ENCODE measurements at regions not wholly inside any gene's neighbourhood (a gene's known extent, or its start where the extent isn't known, plus 50 kb on each side); places are given as distances from the start of the nearest gene placed in this dataset.

DNA sequence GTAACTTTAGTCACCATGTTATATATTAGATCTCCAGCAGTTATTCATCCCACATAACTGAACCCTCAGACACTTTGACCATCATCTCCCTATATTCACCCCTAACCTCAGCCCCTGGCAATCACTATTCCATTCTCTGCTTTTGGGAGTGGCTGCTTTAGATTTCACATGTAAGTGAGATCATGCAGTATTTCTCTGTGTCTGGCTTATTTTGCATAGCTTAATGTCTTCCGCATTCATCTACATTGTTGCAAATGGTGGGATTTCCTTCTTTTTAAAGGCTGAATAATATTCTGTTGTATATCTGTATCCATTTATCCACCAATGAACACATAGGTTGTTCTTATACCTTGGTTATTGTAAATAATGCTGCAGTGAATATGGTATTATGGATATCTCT is 411.6 kb upstream of the ZEB2 start:
- H3K9me3 ChIP-seq (ENCODE audit: control insufficient read depth, insufficient read depth, low read depth, low read length) = peaks cover 3% of the 10 kb centered on the region; the same call in 1 of the 2 replicates

GRCh38 chr2:144927429-144927828 is 407.5 kb upstream of the ZEB2 start:
- in situ Hi-C loops (cut with HindIII; ENCODE audit: low pct_unique_long_range_greater_than_20kb, low sequenced_read_pairs) = no loop called here
- POLR2A ChIA-PET = no interaction called here

More for the DNA sequence above, 411.6 kb upstream of the ZEB2 start:
- ChIA-PET CTCF (no interaction called here), POLR2A (no interaction called here)
- H3K27me3 ChIP-seq (ENCODE audit: control insufficient read depth, insufficient read depth, low read length) = no peaks in the 10 kb centered on the region
- no peak overlapping the region for H3K4me3 ChIP-seq (ENCODE audit: low read depth in 2 of 2, low read length in 2 of 2)
- TF ChIP-seq POLR2AphosphoS5 (IDR thresholded peaks at IDR 0.05; ENCODE audit: low read depth, low read length) = no peak
- no peak for TF ChIP-seq REST (IDR thresholded peaks at IDR 0.05; ENCODE audit: insufficient read depth in 1 of 2, low read depth in 2 of 2, low read length in 1 of 2)
- no peak for TF ChIP-seq TCF7L2 (IDR thresholded peaks at IDR 0.05; ENCODE audit: low read depth, low read length)
- TF ChIP-seq SIN3A (IDR thresholded peaks at IDR 0.05; ENCODE audit: borderline replicate concordance, insufficient read depth, low read depth, low read length) = no peak
- TF ChIP-seq, protein P1, sequence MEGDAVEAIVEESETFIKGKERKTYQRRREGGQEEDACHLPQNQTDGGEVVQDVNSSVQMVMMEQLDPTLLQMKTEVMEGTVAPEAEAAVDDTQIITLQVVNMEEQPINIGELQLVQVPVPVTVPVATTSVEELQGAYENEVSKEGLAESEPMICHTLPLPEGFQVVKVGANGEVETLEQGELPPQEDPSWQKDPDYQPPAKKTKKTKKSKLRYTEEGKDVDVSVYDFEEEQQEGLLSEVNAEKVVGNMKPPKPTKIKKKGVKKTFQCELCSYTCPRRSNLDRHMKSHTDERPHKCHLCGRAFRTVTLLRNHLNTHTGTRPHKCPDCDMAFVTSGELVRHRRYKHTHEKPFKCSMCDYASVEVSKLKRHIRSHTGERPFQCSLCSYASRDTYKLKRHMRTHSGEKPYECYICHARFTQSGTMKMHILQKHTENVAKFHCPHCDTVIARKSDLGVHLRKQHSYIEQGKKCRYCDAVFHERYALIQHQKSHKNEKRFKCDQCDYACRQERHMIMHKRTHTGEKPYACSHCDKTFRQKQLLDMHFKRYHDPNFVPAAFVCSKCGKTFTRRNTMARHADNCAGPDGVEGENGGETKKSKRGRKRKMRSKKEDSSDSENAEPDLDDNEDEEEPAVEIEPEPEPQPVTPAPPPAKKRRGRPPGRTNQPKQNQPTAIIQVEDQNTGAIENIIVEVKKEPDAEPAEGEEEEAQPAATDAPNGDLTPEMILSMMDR (IDR thresholded peaks at IDR 0.05) = no peak
- no peak overlapping the region for H3K27ac ChIP-seq (ENCODE audit: low read length)
- no peaks in the 10 kb centered on the region for H3K4me1 ChIP-seq (ENCODE audit: control insufficient read depth, insufficient read depth, low read length)
- no TSS peak for BruUV-seq (replicated peaks)
- intact Hi-C loops (cut with micrococcal nuclease; ENCODE audit: unreplicated experiment) = no loop called here
- in situ Hi-C loops (cut with HindIII; ENCODE audit: low pct_unique_long_range_greater_than_20kb, low sequenced_read_pairs) = no loop called here
- H3K36me3 ChIP-seq (ENCODE audit: control insufficient read depth, insufficient read depth, low read length) = no peaks in the 10 kb centered on the region
- no peak for ATAC-seq
- no peak for DNase-seq (ENCODE audit: low read depth, low spot score)

More at GRCh38 chr2:144927429-144927828, 407.5 kb upstream of the ZEB2 start:
- no peak for ATAC-seq
- no peak for DNase-seq (ENCODE audit: low read depth, low spot score)
- BruUV-seq (replicated peaks) = no TSS peak
- H3K27me3 ChIP-seq (ENCODE audit: control insufficient read depth, insufficient read depth, low read length) = no peaks in the 10 kb centered on the region
- CTCF ChIA-PET = no interaction called here
- H3K27ac ChIP-seq (ENCODE audit: low read length) = no peak overlapping the region
- TF ChIP-seq REST (IDR thresholded peaks at IDR 0.05; ENCODE audit: insufficient read depth in 1 of 2, low read depth in 2 of 2, low read length in 1 of 2) (no peak), POLR2AphosphoS5 (IDR thresholded peaks at IDR 0.05; ENCODE audit: low read depth, low read length) (no peak), TCF7L2 (IDR thresholded peaks at IDR 0.05; ENCODE audit: low read depth, low read length) (no peak), SIN3A (IDR thresholded peaks at IDR 0.05; ENCODE audit: borderline replicate concordance, insufficient read depth, low read depth, low read length) (no peak)
- H3K4me1 ChIP-seq (ENCODE audit: control insufficient read depth, insufficient read depth, low read length) = no peaks in the 10 kb centered on the region
- intact Hi-C loops (cut with micrococcal nuclease; ENCODE audit: unreplicated experiment) = no loop called here
- no peaks in the 10 kb centered on the region for H3K36me3 ChIP-seq (ENCODE audit: control insufficient read depth, insufficient read depth, low read length)
- H3K4me3 ChIP-seq (ENCODE audit: low read depth in 2 of 2, low read length in 2 of 2) = no peak overlapping the region
- H3K9me3 ChIP-seq (ENCODE audit: control insufficient read depth, insufficient read depth, low read depth, low read length) = peaks cover 3% of the 10 kb centered on the region; the same call in 1 of the 2 replicates
